IMR-90 (cell line): ENCODE measurements at regions not wholly inside any gene's neighbourhood (a gene's known extent, or its start where the extent isn't known, plus 50 kb on each side); places are given as distances from the start of the nearest gene placed in this dataset.

Source experiments
- ATAC-seq: fragments of 200-7000 bp; cut with Tn5 transposase; 2 replicates; pipeline ENCODE4 v1.9.1; 2020; ENCODE audit warnings: low read depth, mild to moderate bottlenecking, moderate library complexity
- BruUV-seq: library from RNA; stranded (reverse); fragments of 400-500 nt; replicated peaks from 2 replicates; lab custom pipeline; 2021; lab: Mats Ljungman, UMichigan
- CTCF ChIA-PET: fragments of 300-600 bp; formaldehyde crosslinking; extraction: SDS; loops from one replicate; lab custom pipeline; 2021; ENCODE audit warnings: antibody characterized with exemption; lab: Yijun Ruan, JAX
- POLR2A ChIA-PET: fragments of 300-600 bp; sonication (Branson Sonifier 250); formaldehyde crosslinking; loops from one replicate; lab custom pipeline; 2022; ENCODE audit warnings: antibody characterized with exemption; ENCODE audit not compliant: unreplicated experiment; lab: Charles Lee
- DNase-seq: peaks from one replicate; pipeline ENCODE4 v3.0.0; 2013
- H2AFZ ChIP-seq: replicated peaks from 2 replicates; pipeline ENCODE3; 2013; ENCODE audit warnings: low read length, mild to moderate bottlenecking; ENCODE audit not compliant: poor library complexity
- H2AK5ac ChIP-seq: 2 replicates; pipeline ENCODE4 v1.6.1; 2013; ENCODE audit warnings: low read depth, low read length, inconsistent platforms
- H2AK9ac ChIP-seq: replicated peaks from 2 replicates; pipeline ENCODE3; 2013; ENCODE audit warnings: mild to moderate bottlenecking, low read depth, low read length, moderate library complexity; ENCODE audit not compliant: poor library complexity
- H2BK120ac ChIP-seq: 2 replicates; pipeline ENCODE4 v1.6.1; 2013; ENCODE audit warnings: low read depth, low read length, inconsistent platforms
- H2BK15ac ChIP-seq: 3 replicates; pipeline ENCODE4 v1.6.1; 2013; ENCODE audit warnings: low read depth, low read length, inconsistent platforms
- H2BK20ac ChIP-seq: 2 replicates; pipeline ENCODE4 v1.6.1; 2013; ENCODE audit warnings: low read depth, mild to moderate bottlenecking, inconsistent platforms, low read length, moderate library complexity
- H2BK5ac ChIP-seq: 2 replicates; pipeline ENCODE4 v1.6.1; 2013; ENCODE audit warnings: mild to moderate bottlenecking, low read depth, low read length, inconsistent platforms; ENCODE audit not compliant: poor library complexity, severe bottlenecking
- H3K14ac ChIP-seq: replicated peaks from 2 replicates; pipeline ENCODE4 v1.6.1; 2013; ENCODE audit warnings: low read depth, low read length, inconsistent platforms
- H3K18ac ChIP-seq: 2 replicates; pipeline ENCODE4 v1.6.1; 2013; ENCODE audit warnings: low read depth, low read length, control low read depth
- H3K23ac ChIP-seq: 2 replicates; pipeline ENCODE4 v1.6.1; 2013; ENCODE audit warnings: low read depth, low read length, inconsistent platforms
- H3K27ac ChIP-seq: 2 replicates; pipeline ENCODE4 v1.5.1; 2013; ENCODE audit warnings: mild to moderate bottlenecking, control low read depth, low read length; ENCODE audit not compliant: insufficient read depth
- H3K27me3 ChIP-seq: 2 replicates; pipeline ENCODE4 v1.6.1; 2013; ENCODE audit warnings: low read length; ENCODE audit not compliant: control insufficient read depth, insufficient read depth
- H3K36me3 ChIP-seq: 2 replicates; pipeline ENCODE4 v1.6.1; 2013; ENCODE audit warnings: low read length, mixed read lengths; ENCODE audit not compliant: control insufficient read depth, insufficient read depth
- H3K4ac ChIP-seq: 2 replicates; pipeline ENCODE4 v1.6.1; 2013; ENCODE audit warnings: low read depth, low read length, inconsistent platforms
- H3K4me1 ChIP-seq: 2 replicates; pipeline ENCODE4 v1.6.1; 2013; ENCODE audit warnings: low read length, mixed read lengths; ENCODE audit not compliant: control insufficient read depth, insufficient read depth
- H3K4me2 ChIP-seq: 2 replicates; pipeline ENCODE4 v1.6.1; 2013; ENCODE audit warnings: low read depth, mild to moderate bottlenecking, control low read depth, low read length, moderate library complexity
- H3K4me3 ChIP-seq: 2 replicates; pipeline ENCODE4 v1.5.1; 2013; ENCODE audit warnings: low read depth, mild to moderate bottlenecking, control low read depth, low read length, moderate library complexity; ENCODE audit not compliant: insufficient read depth
- H3K56ac ChIP-seq: 2 replicates; pipeline ENCODE4 v1.6.1; 2013; ENCODE audit warnings: low read length, inconsistent platforms; ENCODE audit not compliant: insufficient read depth; ENCODE audit errors: extremely low read depth
- H3K79me1 ChIP-seq, 2 experiments: 2 replicates each; pipeline ENCODE4 v1.6.1; 2013; ENCODE audit warnings: low read length in 2 of 2, inconsistent platforms in 1 of 2, low read depth in 1 of 2
- H3K9ac ChIP-seq: 2 replicates; pipeline ENCODE4 v1.6.1; 2013; ENCODE audit warnings: low read depth, low read length, control low read depth
- H3K9me1 ChIP-seq: 2 replicates; pipeline ENCODE4 v1.6.1; 2013; ENCODE audit warnings: low read length, inconsistent platforms; ENCODE audit not compliant: insufficient read depth
- H3K9me3 ChIP-seq: 2 replicates; pipeline ENCODE4 v1.6.1; 2013; ENCODE audit warnings: low read length; ENCODE audit not compliant: control insufficient read depth, insufficient read depth
- H4K20me1 ChIP-seq: 2 replicates; pipeline ENCODE4 v1.6.1; 2013; ENCODE audit warnings: low read length, inconsistent platforms; ENCODE audit not compliant: insufficient read depth
- H4K5ac ChIP-seq: 2 replicates; pipeline ENCODE4 v1.6.1; 2013; ENCODE audit warnings: mild to moderate bottlenecking, low read depth, low read length, control low read depth
- H4K8ac ChIP-seq, 2 experiments: 2 replicates each; pipeline ENCODE4 v1.6.1; 2013; ENCODE audit warnings: low read depth in 2 of 2, low read length in 2 of 2, control low read depth in 1 of 2, inconsistent platforms in 1 of 2
- H4K91ac ChIP-seq: 2 replicates; pipeline ENCODE4 v1.6.1; 2013; ENCODE audit warnings: low read depth, low read length, inconsistent platforms; ENCODE audit not compliant: insufficient read depth
- ELK1 ChIP-seq: fragments of 150-350 bp; IDR thresholded peaks from 2 replicates; pipeline ENCODE4 v1.6.1; 2016; ENCODE audit warnings: low read depth, mild to moderate bottlenecking, low read length, moderate library complexity, borderline replicate concordance
- WGBS, 2 experiments: methylation state at CpG; one replicate each; pipeline versions ENCODE4 v1.1.5 to v1.1.7; 2013; ENCODE audit warnings: missing lambda C conversion rate in 2 of 2; ENCODE audit not compliant: insufficient read length in 1 of 2; ENCODE audit errors: extremely low coverage in 2 of 2; 5-methylcytosine and 5-hydroxymethylcytosine counted together
- dilution Hi-C: fragments of 300-500 bp; cut with HindIII; formaldehyde crosslinking; loops from one replicate; pipeline ENCODE4 v1.14.3; 2018; ENCODE audit warnings: low sequenced_read_pairs; ENCODE audit not compliant: unreplicated experiment
- in situ Hi-C: fragments of 300-500 bp; cut with MboI; formaldehyde crosslinking; loops from 3 replicates; pipeline ENCODE4 v1.14.3; 2019; ENCODE audit warnings: low sequenced_read_pairs, inconsistent platforms, mixed read lengths
- intact Hi-C: fragments of 100-400 bp; cut with micrococcal nuclease; formaldehyde crosslinking; loops from 2 replicates; pipeline ENCODE4 v1.10.0; 2022

GRCh38 chr7:42479452-42479815, 242.4 kb upstream of the GLI3 start:
- H3K36me3 ChIP-seq, result no peaks in the 10 kb centered on the region
- H3K27me3 ChIP-seq, result peaks cover 2% of the 10 kb centered on the region; the same call in 1 of the 2 replicates
- no peak overlapping the region for H2BK120ac ChIP-seq
- no peak overlapping the region for H3K23ac ChIP-seq
- H2AFZ ChIP-seq, result no peak overlapping the region
- no peaks in the 10 kb centered on the region for H3K9me3 ChIP-seq
- no CpG with 5 or more reads among the region's 3 CpGs for WGBS, 2 experiments
- intact Hi-C loops (no loop called here), in situ Hi-C loops (no loop called here), dilution Hi-C loops (no loop called here)
- DNase-seq (no peak), ATAC-seq (no peak)
- no peaks in the 10 kb centered on the region for H4K20me1 ChIP-seq
- CTCF ChIA-PET, result no interaction called here
- H2AK9ac ChIP-seq, result no peak overlapping the region
- H3K4me1 ChIP-seq, result no peaks in the 10 kb centered on the region
- no peak overlapping the region for H3K18ac ChIP-seq
- no peak overlapping the region for H2BK20ac ChIP-seq
- no peak overlapping the region for H3K9ac ChIP-seq
- no peaks in the 10 kb centered on the region for H3K9me1 ChIP-seq
- H3K4me2 ChIP-seq, result no peak overlapping the region
- BruUV-seq, result no TSS peak
- POLR2A ChIA-PET, result no interaction called here
- no peak for TF ChIP-seq ELK1
- H3K79me1 ChIP-seq, result no peaks in the 10 kb centered on the region
- H4K8ac ChIP-seq, result no peak overlapping the region
- H3K27ac ChIP-seq, result no peak overlapping the region
- H4K91ac ChIP-seq, result no peak overlapping the region
- no peak overlapping the region for H2BK15ac ChIP-seq
- H3K4ac ChIP-seq, result no peak overlapping the region
- no peak overlapping the region for H3K14ac ChIP-seq
- H2BK5ac ChIP-seq, result no peak overlapping the region
- H3K4me3 ChIP-seq, result no peak overlapping the region
- H2AK5ac ChIP-seq, result no peak overlapping the region
- H3K56ac ChIP-seq, result no peak overlapping the region
- H4K5ac ChIP-seq, result no peak overlapping the region
